Heart right ventricle (tissue), 16 donors: ENCODE measurements at regions not wholly inside any gene's neighbourhood (a gene's known extent, or its start where the extent isn't known, plus 50 kb on each side); places are given as distances from the start of the nearest gene placed in this dataset.

Experiments used
- ATAC-seq, 8 donors: fragments of 200-7000 bp; cut with Tn5 transposase; one replicate each; pipeline ENCODE4 v1.9.1; 2020; ENCODE audit warnings: mild to moderate bottlenecking in 8 of 8, moderate library complexity in 8 of 8, moderate number of reproducible peaks in 1 of 8
- DNase-seq, 2 donors: peaks; one replicate each; pipeline ENCODE4 v3.0.0-alpha.2; 2020
- H3K27ac ChIP-seq, 10 donors: fragments of 200-600 bp; sonication (generic) in 2 of 10; one replicate each; pipeline versions ENCODE4 v1.5.0 to v1.8.0; 2020 to 2022; ENCODE audit warnings: mild to moderate bottlenecking in 3 of 10
- H3K27me3 ChIP-seq, 7 donors: fragments of 200-600 bp; one replicate each; pipeline ENCODE4 v1.8.0; 2021 to 2022; ENCODE audit warnings: mild to moderate bottlenecking in 2 of 7
- H3K36me3 ChIP-seq, 9 donors: fragments of 200-600 bp; sonication (generic) in 1 of 9; one replicate each; pipeline versions ENCODE4 v1.5.0 to v1.8.0; 2020 to 2022; ENCODE audit warnings: mild to moderate bottlenecking in 2 of 9
- H3K4me1 ChIP-seq, 9 donors: fragments of 200-600 bp; sonication (generic) in 1 of 9; one replicate each; pipeline versions ENCODE4 v1.5.0 to v1.8.0; 2020 to 2022; ENCODE audit warnings: mild to moderate bottlenecking in 4 of 9
- H3K4me3 ChIP-seq, 10 donors: fragments of 200-600 bp; sonication (generic) in 2 of 10; one replicate each; pipeline versions ENCODE4 v1.5.0 to v1.8.0; 2020 to 2022; ENCODE audit warnings: mild to moderate bottlenecking in 7 of 10, moderate library complexity in 2 of 10
- H3K9me3 ChIP-seq, 11 donors: fragments of 200-600 bp in 10 of 11; sonication (generic) in 2 of 11; one replicate each; pipeline versions ENCODE4 v1.5.0 to v1.8.0; 2013 to 2022; ENCODE audit warnings: mild to moderate bottlenecking in 2 of 11, control low read depth in 1 of 11, moderate library complexity in 1 of 11
- CTCF ChIP-seq, 9 donors: fragments of 200-600 bp; sonication (generic) in 2 of 9; IDR thresholded peaks; one replicate each; pipeline versions ENCODE4 v1.5.0 to v1.8.0; 2021 to 2022; ENCODE audit warnings: antibody characterized with exemption in 9 of 9, mild to moderate bottlenecking in 5 of 9, moderate library complexity in 1 of 9
- WGBS, 2 donors: extraction: QIAGEN DNeasy Blood & Tissue Kit; methylation state at CpG; one replicate each; pipeline ENCODE4 v1.1.7; 2013; ENCODE audit warnings: inconsistent platforms in 1 of 2; 5-methylcytosine and 5-hydroxymethylcytosine counted together
- intact Hi-C, 10 donors: fragments of 100-400 bp; cut with DNase I; formaldehyde crosslinking; loops; one replicate each; pipeline versions ENCODE4 v1.11.1 to v1.14.2; 2022
- donor health status: Arrhythmogenic right ventricular cardiomyopathy.
- donor health status: ischemic (EF 13 %, LVEDD 7.1; RV severe dilation, severe dysfunction).
- donor health status: healthy with polysubstance abuse.
- donor health status: DM: no; HTN: yes; CAD: no.
- donor health status: DM: no; HTN: no; CAD: no.
- donor health status: ischemic (EF 25% LVEDD 6.9; RV normal size, moderate dysfunction).
- donor health status: ischemic (EF 25% LVEDD 5.7; RV mildly dilated, moderate dysfunction).
- donor health status: healthy.
- donor health status: DM: yes; HTN: yes; CAD: no.
- donor health status: Ischemic cardiomyopathy.
- donor health status: ischemic (EF 35%, LVEDD 5.7; RV mildly dilated, moderate dysfunction).
- donor health status: nonischemic (EF 11% LVEDD 7.7; RV severe dilation, severe dysfunction).
- donor health status: DM: yes; HTN: yes; CAD: no.
- donor health status: PGD.
- donor health status: ischemic (EF 29% LVEDD 5.4; RV normal size, mild dysfunction).
- donor health status: nonischemic (EF 23%, LVEDD 6.1; RV moderate dilation, normal function).

- DNase-seq (peak; percentile 44 to 53), ATAC-seq (peak in 7 of 8 donors; percentile 21 to 66 (median 54))
- Histone ChIP-seq H3K4me1 (peaks cover 0 to 12% (median 4%) of the 10 kb centered on the region in 9 donors), H3K27ac (no peak overlapping the region), H3K4me3 (no peak overlapping the region), H3K9me3 (peaks cover 0 to 4% (median 0%) of the 10 kb centered on the region in 11 donors), H3K36me3 (no peaks in the 10 kb centered on the region), H3K27me3 (peaks cover 0 to 64% (median 28%) of the 10 kb centered on the region in 7 donors)
- intact Hi-C loops: loop anchor here in 7 of 10 donors (2.0 to 10.0 kb wide), 8 partner anchors 91 to 571 kb away; no protein-coding TSS in a partner anchor
- peak; percentile 50 to 78 (median 74) for TF ChIP-seq CTCF (IDR thresholded peaks at IDR 0.05)
- WGBS, 2 donors: 38 to 39% methylated on average over 26 of the region's 26 CpGs
These were observed 60.1 kb upstream of the GLI2 start for GRCh38 chr2:120675460-120676130.

- no peak for DNase-seq
- WGBS, 2 donors: 91 to 92% methylated on average over 10 of the region's 10 CpGs
- Histone ChIP-seq H3K4me1 (peaks cover 0 to 12% (median 4%) of the 10 kb centered on the region in 9 donors), H3K4me3 (no peak overlapping the region), H3K36me3 (no peaks in the 10 kb centered on the region), H3K27ac (no peak overlapping the region), H3K9me3 (peaks cover 0 to 4% (median 0%) of the 10 kb centered on the region in 11 donors), H3K27me3 (peaks cover 0 to 64% (median 39%) of the 10 kb centered on the region in 7 donors)
- TF ChIP-seq CTCF (IDR thresholded peaks at IDR 0.05): no peak
- no peak for ATAC-seq
- intact Hi-C loops: loop anchor here in 5 of 10 donors (1.0 to 10.0 kb wide), 9 partner anchors 92 to 572 kb away; no protein-coding TSS in a partner anchor
These were observed 58.4 kb upstream of the GLI2 start for GRCh38 chr2:120677221-120677620.

- Histone ChIP-seq H3K27me3 (peaks cover 0 to 61% (median 39%) of the 10 kb centered on the region in 7 donors), H3K27ac (no peak overlapping the region), H3K36me3 (no peaks in the 10 kb centered on the region), H3K4me1 (peaks cover 0 to 12% (median 4%) of the 10 kb centered on the region in 9 donors), H3K9me3 (peaks cover 0 to 4% (median 0%) of the 10 kb centered on the region in 11 donors), H3K4me3 (no peak overlapping the region)
- intact Hi-C loops: loop anchor here in 5 of 10 donors (1.0 to 10.0 kb wide), 9 partner anchors 93 to 573 kb away; no protein-coding TSS in a partner anchor
- TF ChIP-seq CTCF (IDR thresholded peaks at IDR 0.05): no peak
- DNase-seq (no peak), ATAC-seq (no peak)
- 78 to 92% methylated on average over 4 of the region's 4 CpGs for WGBS, 2 donors
These were observed 57.9 kb upstream of the GLI2 start for GRCh38 chr2:120677696-120678247.

GRCh38 chr2:120678251-120678650 lies 57.4 kb upstream of the GLI2 start:
- WGBS, 2 donors: 59 to 63% methylated on average over 7 of the region's 7 CpGs
- ATAC-seq (no peak), DNase-seq (no peak)
- Histone ChIP-seq H3K27me3 (peaks cover 0 to 62% (median 39%) of the 10 kb centered on the region in 7 donors), H3K4me1 (peaks cover 0 to 12% (median 4%) of the 10 kb centered on the region in 9 donors), H3K27ac (no peak overlapping the region), H3K9me3 (peaks cover 0 to 4% (median 0%) of the 10 kb centered on the region in 11 donors), H3K36me3 (no peaks in the 10 kb centered on the region), H3K4me3 (no peak overlapping the region)
- TF ChIP-seq CTCF (IDR thresholded peaks at IDR 0.05): no peak
- intact Hi-C loops: loop anchor here in 4 of 10 donors (5.0 to 10.0 kb wide), 7 partner anchors 93 to 573 kb away; no protein-coding TSS in a partner anchor
